GM23338 (cell line): ENCODE measurements at regions not wholly inside any gene's neighbourhood (a gene's known extent, or its start where the extent isn't known, plus 50 kb on each side); places are given as distances from the start of the nearest gene placed in this dataset.

Experiments used
- ATAC-seq: fragments of 200-7000 bp; cut with Tn5 transposase; 3 replicates; pipeline ENCODE4 v1.9.1; 2020
- DNase-seq: peaks from one replicate; pipeline ENCODE4 v3.0.0-alpha.2; 2015; ENCODE audit warnings: low spot score
- H2AFZ ChIP-seq: fragments of 200-600 bp; sonication (generic); 2 replicates; pipeline ENCODE4 v1.8.0; 2016; ENCODE audit warnings: antibody characterized with exemption, mild to moderate bottlenecking, moderate library complexity
- H3F3A ChIP-seq: fragments of 200-600 bp; sonication (generic); replicated peaks from 2 replicates; pipeline ENCODE4 v1.8.0; 2017; ENCODE audit warnings: antibody characterized with exemption, mixed run types, low read depth
- H3K27ac ChIP-seq: fragments of 200-600 bp; sonication (generic); 2 replicates; pipeline ENCODE4 v1.6.1; 2016; ENCODE audit warnings: low read depth
- H3K27me3 ChIP-seq: fragments of 200-600 bp; sonication (generic); 2 replicates; pipeline ENCODE4 v1.8.0; 2016; ENCODE audit warnings: mild to moderate bottlenecking, mixed run types, moderate library complexity; ENCODE audit not compliant: insufficient read depth
- H3K36me3 ChIP-seq: fragments of 200-600 bp; sonication (generic); 2 replicates; pipeline ENCODE4 v1.8.0; 2016; ENCODE audit warnings: mild to moderate bottlenecking; ENCODE audit not compliant: insufficient read depth
- H3K4me1 ChIP-seq: fragments of 200-600 bp; sonication (generic); 2 replicates; pipeline ENCODE4 v1.8.0; 2016; ENCODE audit warnings: mild to moderate bottlenecking, moderate library complexity; ENCODE audit not compliant: insufficient read depth
- H3K4me2 ChIP-seq: fragments of 200-600 bp; sonication (generic); 2 replicates; pipeline ENCODE4 v1.7.1; 2017; ENCODE audit warnings: mixed run types
- H3K4me3 ChIP-seq: fragments of 200-600 bp; sonication (generic); 2 replicates; pipeline ENCODE4 v1.6.1; 2016; ENCODE audit warnings: mixed run types
- H3K79me2 ChIP-seq: fragments of 200-600 bp; sonication (generic); replicated peaks from 2 replicates; pipeline ENCODE4 v1.8.0; 2017; ENCODE audit warnings: mild to moderate bottlenecking; ENCODE audit not compliant: insufficient read depth
- H3K9me2 ChIP-seq: fragments of 200-600 bp; sonication (generic); 2 replicates; pipeline ENCODE4 v1.8.0; 2017; ENCODE audit not compliant: insufficient read depth
- H4K20me1 ChIP-seq: fragments of 200-600 bp; sonication (generic); replicated peaks from 2 replicates; pipeline ENCODE4 v1.8.0; 2017; ENCODE audit warnings: mild to moderate bottlenecking; ENCODE audit not compliant: insufficient read depth
- H3K27ac Mint-ChIP-seq: 2 replicates; pipeline ENCODE4 v1.8.0; 2020; ENCODE audit warnings: inconsistent platforms, mild to moderate bottlenecking, moderate library complexity, mixed read lengths
- H3K27me3 Mint-ChIP-seq: 3 replicates; pipeline ENCODE4 v1.8.0; 2022; ENCODE audit warnings: low read depth, mild to moderate bottlenecking, moderate library complexity, mixed read lengths, inconsistent platforms; ENCODE audit not compliant: insufficient read depth, poor library complexity
- H3K36me3 Mint-ChIP-seq: 3 replicates; pipeline ENCODE4 v1.8.0; 2021; ENCODE audit warnings: low read depth, mild to moderate bottlenecking, inconsistent platforms, moderate library complexity, mixed read lengths
- H3K4me1 Mint-ChIP-seq: 3 replicates; pipeline ENCODE4 v1.8.0; 2020; ENCODE audit warnings: mild to moderate bottlenecking, inconsistent platforms, mixed read lengths
- H3K4me3 Mint-ChIP-seq: 3 replicates; pipeline ENCODE4 v1.8.0; 2021; ENCODE audit warnings: moderate library complexity, mild to moderate bottlenecking, inconsistent platforms, mixed read lengths
- H3K9me3 Mint-ChIP-seq: 3 replicates; pipeline ENCODE4 v1.8.0; 2020; ENCODE audit warnings: moderate library complexity, mild to moderate bottlenecking, inconsistent platforms, mixed read lengths
- CREB1 ChIP-seq: fragments of 250-450 bp; sonication (Bioruptor Pico); IDR thresholded peaks from 2 replicates; pipeline ENCODE4 v1.5.0; 2020; ENCODE audit warnings: low read depth, mild to moderate bottlenecking, moderate library complexity
- ETS1 ChIP-seq: IDR thresholded peaks from 2 replicates; pipeline ENCODE4 v1.6.1; 2016; ENCODE audit warnings: antibody characterized with exemption
- EZH2 ChIP-seq: fragments of 200-600 bp; sonication (generic); IDR thresholded peaks from one replicate; pipeline ENCODE4 v1.8.0; 2017; ENCODE audit warnings: antibody characterized with exemption, mild to moderate bottlenecking, low read depth; ENCODE audit not compliant: unreplicated experiment
- EZH2phosphoT487 ChIP-seq: fragments of 200-600 bp; sonication (generic); IDR thresholded peaks from one replicate; pipeline ENCODE4 v1.8.1; 2018; ENCODE audit warnings: antibody characterized with exemption; ENCODE audit not compliant: unreplicated experiment
- JUNB ChIP-seq: IDR thresholded peaks from one replicate; pipeline ENCODE4 v1.6.1; 2016; ENCODE audit warnings: antibody characterized with exemption; ENCODE audit not compliant: unreplicated experiment
- NANOG ChIP-seq: IDR thresholded peaks from 2 replicates; pipeline ENCODE4 v1.6.1; 2016; ENCODE audit warnings: antibody characterized with exemption, borderline replicate concordance
- POLR2AphosphoS5 ChIP-seq: IDR thresholded peaks from 2 replicates; pipeline ENCODE4 v1.6.1; 2016; ENCODE audit warnings: antibody characterized with exemption, low read depth
- STAT1 ChIP-seq: IDR thresholded peaks from one replicate; pipeline ENCODE4 v1.6.1; 2016; ENCODE audit warnings: antibody characterized with exemption; ENCODE audit not compliant: unreplicated experiment
- ZNF114 ChIP-seq: fragments of 250-450 bp; sonication (Bioruptor Pico); IDR thresholded peaks from 2 replicates; pipeline ENCODE4 v1.5.0; 2020; ENCODE audit warnings: mild to moderate bottlenecking, moderate library complexity
- ZNF331 ChIP-seq: fragments of 250-450 bp; sonication (Bioruptor Pico); IDR thresholded peaks from 2 replicates; pipeline ENCODE4 v1.5.0; 2020; ENCODE audit warnings: low read depth, mild to moderate bottlenecking, moderate library complexity
- TF ChIP-seq, protein P1 (sequence below): fragments of 250-450 bp; sonication (Bioruptor Pico); IDR thresholded peaks from 2 replicates; pipeline ENCODE4 v1.5.0; 2020; ENCODE audit warnings: mild to moderate bottlenecking, moderate library complexity
- TF ChIP-seq, protein P2 (sequence below), 2 experiments: fragments of 200-600 bp in 1 of 2; sonication (generic) in 1 of 2; conservative IDR thresholded peaks; 2 replicates each; pipeline versions ENCODE4 v1.5.1 to v1.6.1; 2016 to 2017; ENCODE audit warnings: antibody characterized with exemption in 2 of 2, low read depth in 2 of 2, mild to moderate bottlenecking in 2 of 2, moderate library complexity in 1 of 2

DNA sequence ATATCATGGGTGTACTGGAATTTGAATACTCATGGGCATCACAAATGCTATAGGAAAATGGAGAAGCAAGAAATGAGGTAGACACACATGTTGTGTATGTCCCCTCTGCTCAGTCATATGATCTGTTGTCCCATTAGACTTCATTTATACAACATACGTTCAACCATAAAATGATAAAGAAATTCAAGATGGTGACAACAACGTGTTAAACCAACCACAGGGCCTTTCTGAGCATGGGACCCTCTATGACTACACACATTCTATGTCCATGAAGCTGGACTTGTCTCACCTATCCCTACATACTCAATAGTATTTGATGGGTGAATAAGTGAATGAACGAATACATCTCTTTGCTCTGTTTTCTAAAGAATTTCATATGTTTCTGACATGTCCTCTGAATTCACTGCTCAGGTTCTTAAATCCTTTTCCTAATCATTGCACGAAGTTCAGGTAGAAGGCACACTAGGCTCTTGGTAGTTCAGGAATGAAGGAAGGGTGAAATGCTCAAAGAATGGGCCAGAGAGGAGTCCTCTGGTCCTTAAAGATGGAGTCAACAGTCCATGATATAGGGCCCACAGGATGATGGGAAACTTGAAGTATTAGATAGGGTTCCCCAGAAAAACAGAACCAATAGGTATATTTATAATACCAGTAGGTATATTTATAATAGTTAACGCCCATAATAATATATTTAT, 105.7 kb upstream of the PPM1H start:
- Mint-ChIP-seq H3K4me3 (no peak overlapping the region), H3K36me3 (no peaks in the 10 kb centered on the region), H3K27ac (no peak overlapping the region), H3K4me1 (peaks cover 7% of the 10 kb centered on the region), H3K9me3 (no peaks in the 10 kb centered on the region), H3K27me3 (no peaks in the 10 kb centered on the region)
- no peaks in the 10 kb centered on the region for H3K27me3 ChIP-seq
- no peak overlapping the region for H3K4me3 ChIP-seq
- ATAC-seq (no peak), DNase-seq (no peak)
- no peaks in the 10 kb centered on the region for H3K36me3 ChIP-seq
- no peak overlapping the region for H3K27ac ChIP-seq
- H3K4me1 ChIP-seq, result no peaks in the 10 kb centered on the region; the same call in 1 of the 2 replicates
- peaks cover 5% of the 10 kb centered on the region for H3K9me2 ChIP-seq
- H3K79me2 ChIP-seq, result no peaks in the 10 kb centered on the region
- TF ChIP-seq, protein P1, sequence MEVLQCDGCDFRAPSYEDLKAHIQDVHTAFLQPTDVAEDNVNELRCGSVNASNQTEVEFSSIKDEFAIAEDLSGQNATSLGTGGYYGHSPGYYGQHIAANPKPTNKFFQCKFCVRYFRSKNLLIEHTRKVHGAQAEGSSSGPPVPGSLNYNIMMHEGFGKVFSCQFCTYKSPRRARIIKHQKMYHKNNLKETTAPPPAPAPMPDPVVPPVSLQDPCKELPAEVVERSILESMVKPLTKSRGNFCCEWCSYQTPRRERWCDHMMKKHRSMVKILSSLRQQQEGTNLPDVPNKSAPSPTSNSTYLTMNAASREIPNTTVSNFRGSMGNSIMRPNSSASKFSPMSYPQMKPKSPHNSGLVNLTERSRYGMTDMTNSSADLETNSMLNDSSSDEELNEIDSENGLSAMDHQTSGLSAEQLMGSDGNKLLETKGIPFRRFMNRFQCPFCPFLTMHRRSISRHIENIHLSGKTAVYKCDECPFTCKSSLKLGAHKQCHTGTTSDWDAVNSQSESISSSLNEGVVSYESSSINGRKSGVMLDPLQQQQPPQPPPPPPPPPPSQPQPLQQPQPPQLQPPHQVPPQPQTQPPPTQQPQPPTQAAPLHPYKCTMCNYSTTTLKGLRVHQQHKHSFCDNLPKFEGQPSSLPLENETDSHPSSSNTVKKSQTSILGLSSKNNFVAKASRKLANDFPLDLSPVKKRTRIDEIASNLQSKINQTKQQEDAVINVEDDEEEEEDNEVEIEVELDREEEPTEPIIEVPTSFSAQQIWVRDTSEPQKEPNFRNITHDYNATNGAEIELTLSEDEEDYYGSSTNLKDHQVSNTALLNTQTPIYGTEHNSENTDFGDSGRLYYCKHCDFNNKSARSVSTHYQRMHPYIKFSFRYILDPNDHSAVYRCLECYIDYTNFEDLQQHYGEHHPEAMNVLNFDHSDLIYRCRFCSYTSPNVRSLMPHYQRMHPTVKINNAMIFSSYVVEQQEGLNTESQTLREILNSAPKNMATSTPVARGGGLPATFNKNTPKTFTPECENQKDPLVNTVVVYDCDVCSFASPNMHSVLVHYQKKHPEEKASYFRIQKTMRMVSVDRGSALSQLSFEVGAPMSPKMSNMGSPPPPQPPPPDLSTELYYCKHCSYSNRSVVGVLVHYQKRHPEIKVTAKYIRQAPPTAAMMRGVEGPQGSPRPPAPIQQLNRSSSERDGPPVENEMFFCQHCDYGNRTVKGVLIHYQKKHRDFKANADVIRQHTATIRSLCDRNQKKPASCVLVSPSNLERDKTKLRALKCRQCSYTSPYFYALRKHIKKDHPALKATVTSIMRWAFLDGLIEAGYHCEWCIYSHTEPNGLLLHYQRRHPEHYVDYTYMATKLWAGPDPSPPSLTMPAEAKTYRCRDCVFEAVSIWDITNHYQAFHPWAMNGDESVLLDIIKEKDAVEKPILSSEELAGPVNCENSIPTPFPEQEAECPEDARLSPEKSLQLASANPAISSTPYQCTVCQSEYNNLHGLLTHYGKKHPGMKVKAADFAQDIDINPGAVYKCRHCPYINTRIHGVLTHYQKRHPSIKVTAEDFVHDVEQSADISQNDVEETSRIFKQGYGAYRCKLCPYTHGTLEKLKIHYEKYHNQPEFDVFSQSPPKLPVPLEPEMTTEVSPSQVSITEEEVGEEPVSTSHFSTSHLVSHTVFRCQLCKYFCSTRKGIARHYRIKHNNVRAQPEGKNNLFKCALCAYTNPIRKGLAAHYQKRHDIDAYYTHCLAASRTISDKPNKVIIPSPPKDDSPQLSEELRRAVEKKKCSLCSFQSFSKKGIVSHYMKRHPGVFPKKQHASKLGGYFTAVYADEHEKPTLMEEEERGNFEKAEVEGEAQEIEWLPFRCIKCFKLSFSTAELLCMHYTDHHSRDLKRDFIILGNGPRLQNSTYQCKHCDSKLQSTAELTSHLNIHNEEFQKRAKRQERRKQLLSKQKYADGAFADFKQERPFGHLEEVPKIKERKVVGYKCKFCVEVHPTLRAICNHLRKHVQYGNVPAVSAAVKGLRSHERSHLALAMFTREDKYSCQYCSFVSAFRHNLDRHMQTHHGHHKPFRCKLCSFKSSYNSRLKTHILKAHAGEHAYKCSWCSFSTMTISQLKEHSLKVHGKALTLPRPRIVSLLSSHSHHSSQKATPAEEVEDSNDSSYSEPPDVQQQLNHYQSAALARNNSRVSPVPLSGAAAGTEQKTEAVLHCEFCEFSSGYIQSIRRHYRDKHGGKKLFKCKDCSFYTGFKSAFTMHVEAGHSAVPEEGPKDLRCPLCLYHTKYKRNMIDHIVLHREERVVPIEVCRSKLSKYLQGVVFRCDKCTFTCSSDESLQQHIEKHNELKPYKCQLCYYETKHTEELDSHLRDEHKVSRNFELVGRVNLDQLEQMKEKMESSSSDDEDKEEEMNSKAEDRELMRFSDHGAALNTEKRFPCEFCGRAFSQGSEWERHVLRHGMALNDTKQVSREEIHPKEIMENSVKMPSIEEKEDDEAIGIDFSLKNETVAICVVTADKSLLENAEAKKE, result no peak
- TF ChIP-seq ZNF114, result no peak
- TF ChIP-seq POLR2AphosphoS5, result no peak
- TF ChIP-seq, protein P2, sequence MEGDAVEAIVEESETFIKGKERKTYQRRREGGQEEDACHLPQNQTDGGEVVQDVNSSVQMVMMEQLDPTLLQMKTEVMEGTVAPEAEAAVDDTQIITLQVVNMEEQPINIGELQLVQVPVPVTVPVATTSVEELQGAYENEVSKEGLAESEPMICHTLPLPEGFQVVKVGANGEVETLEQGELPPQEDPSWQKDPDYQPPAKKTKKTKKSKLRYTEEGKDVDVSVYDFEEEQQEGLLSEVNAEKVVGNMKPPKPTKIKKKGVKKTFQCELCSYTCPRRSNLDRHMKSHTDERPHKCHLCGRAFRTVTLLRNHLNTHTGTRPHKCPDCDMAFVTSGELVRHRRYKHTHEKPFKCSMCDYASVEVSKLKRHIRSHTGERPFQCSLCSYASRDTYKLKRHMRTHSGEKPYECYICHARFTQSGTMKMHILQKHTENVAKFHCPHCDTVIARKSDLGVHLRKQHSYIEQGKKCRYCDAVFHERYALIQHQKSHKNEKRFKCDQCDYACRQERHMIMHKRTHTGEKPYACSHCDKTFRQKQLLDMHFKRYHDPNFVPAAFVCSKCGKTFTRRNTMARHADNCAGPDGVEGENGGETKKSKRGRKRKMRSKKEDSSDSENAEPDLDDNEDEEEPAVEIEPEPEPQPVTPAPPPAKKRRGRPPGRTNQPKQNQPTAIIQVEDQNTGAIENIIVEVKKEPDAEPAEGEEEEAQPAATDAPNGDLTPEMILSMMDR (conservative IDR thresholded peaks at IDR 0.05; ENCODE audit: low read depth in 2 of 2), result no peak
- TF ChIP-seq EZH2phosphoT487, result no peak
- TF ChIP-seq STAT1, result no peak
- no peak for TF ChIP-seq CREB1 (CRISPR knock-in tag)
- TF ChIP-seq JUNB, result no peak
- TF ChIP-seq EZH2, result no peak
- TF ChIP-seq NANOG, result no peak
- TF ChIP-seq ETS1, result no peak
- TF ChIP-seq ZNF331 (CRISPR knock-in tag), result no peak
- no peak overlapping the region for H3K4me2 ChIP-seq
- H2AFZ ChIP-seq, result no peak overlapping the region
- H4K20me1 ChIP-seq, result no peaks in the 10 kb centered on the region
- H3F3A ChIP-seq, result no peaks in the 10 kb centered on the region
